ENCODE measurements at regions not wholly inside any gene's neighbourhood (a gene's known extent, or its start where the extent isn't known, plus 50 kb on each side); places are given as distances from the start of the nearest gene placed in this dataset.

GRCh38 chr10:111650088-111650487 lies 533.5 kb downstream of the GPAM start:
- Histone ChIP-seq H3K27ac (no peak overlapping the region), H3K4me1 (no peaks in the 10 kb centered on the region), H3K36me3 (no peaks in the 10 kb centered on the region), H3K27me3 (no peaks in the 10 kb centered on the region), H3K4me3 (no peak overlapping the region), H3K9me3 (peaks cover 0 to 24% (median 1%) of the 10 kb centered on the region in 4 donors)
- 82% methylated on average over 2 of the region's 2 CpGs for WGBS, 2 donors
- no peak for DNase-seq (ENCODE audit: low spot score in 2 of 2)
- no peak for TF ChIP-seq CTCF (IDR thresholded peaks at IDR 0.05)

GRCh38 chr10:111656066-111656465 lies 527.5 kb downstream of the GPAM start:
- Histone ChIP-seq H3K27me3 (no peaks in the 10 kb centered on the region), H3K4me1 (no peaks in the 10 kb centered on the region), H3K4me3 (no peak overlapping the region), H3K27ac (no peak overlapping the region), H3K36me3 (no peaks in the 10 kb centered on the region), H3K9me3 (no peaks in the 10 kb centered on the region)
- no peak for DNase-seq (ENCODE audit: low spot score in 2 of 2)
- TF ChIP-seq EP300 (IDR thresholded peaks at IDR 0.05): no peak
- TF ChIP-seq POLR2A (IDR thresholded peaks at IDR 0.05): no peak
- TF ChIP-seq CTCF (IDR thresholded peaks at IDR 0.05): no peak

- Histone ChIP-seq H3K27me3 (no peaks in the 10 kb centered on the region), H3K27ac (no peak overlapping the region), H3K36me3 (no peaks in the 10 kb centered on the region), H3K9me3 (no peaks in the 10 kb centered on the region), H3K4me1 (no peaks in the 10 kb centered on the region), H3K4me3 (no peak overlapping the region)
- TF ChIP-seq POLR2A (IDR thresholded peaks at IDR 0.05): no peak
- TF ChIP-seq EP300 (IDR thresholded peaks at IDR 0.05): no peak
- TF ChIP-seq CTCF (IDR thresholded peaks at IDR 0.05): no peak
- 41 to 45% methylated on average over 1 of the region's 1 CpG for WGBS, 2 donors
- DNase-seq (ENCODE audit: low spot score in 2 of 2): no peak
These were observed 505.8 kb downstream of the GPAM start for GRCh38 chr10:111677759-111678158.

- Histone ChIP-seq H3K27me3 (no peaks in the 10 kb centered on the region), H3K36me3 (no peaks in the 10 kb centered on the region), H3K4me3 (no peak overlapping the region), H3K4me1 (no peaks in the 10 kb centered on the region), H3K27ac (no peak overlapping the region), H3K9me3 (peaks cover 0 to 6% (median 0%) of the 10 kb centered on the region in 4 donors)
- no peak for DNase-seq (ENCODE audit: low spot score in 2 of 2)
- 68 to 72% methylated on average over 7 of the region's 7 CpGs for WGBS, 2 donors
- TF ChIP-seq EP300 (IDR thresholded peaks at IDR 0.05): no peak
- TF ChIP-seq POLR2A (IDR thresholded peaks at IDR 0.05): no peak
- TF ChIP-seq CTCF (IDR thresholded peaks at IDR 0.05): no peak
These were observed 496.8 kb downstream of the GPAM start for GRCh38 chr10:111686796-111687195.

- H3K9me3 ChIP-seq: no peaks in the 10 kb centered on the region
- no peaks in the 10 kb centered on the region for H3K27me3 ChIP-seq
- H3K36me3 ChIP-seq: no peaks in the 10 kb centered on the region
- no peak overlapping the region for H3K27ac ChIP-seq
- no peaks in the 10 kb centered on the region for H3K4me1 ChIP-seq
- no peak overlapping the region for H3K4me3 ChIP-seq
- no peak for TF ChIP-seq CTCF (IDR thresholded peaks at IDR 0.05)
- WGBS, 2 donors: 58 to 61% methylated on average over 2 of the region's 2 CpGs
- no peak for DNase-seq (ENCODE audit: low spot score in 2 of 2)
These were observed 484.9 kb downstream of the GPAM start for GRCh38 chr10:111698711-111699110.
